SU-DHL-6 (cell line): ENCODE measurements at regions not wholly inside any gene's neighbourhood (a gene's known extent, or its start where the extent isn't known, plus 50 kb on each side); places are given as distances from the start of the nearest gene placed in this dataset.

ENCODE experiments used
- H2AFZ ChIP-seq: fragments of 200-600 bp; sonication (generic); 2 replicates; pipeline ENCODE4 v1.6.1; 2014; ENCODE audit warnings: low read depth, mild to moderate bottlenecking, moderate library complexity, mixed read lengths, antibody characterized with exemption, low read length; ENCODE audit not compliant: severe bottlenecking
- H3F3A ChIP-seq: fragments of 200-600 bp; shearing (Covaris generic); 2 replicates; pipeline ENCODE4 v1.6.0; 2016; ENCODE audit warnings: antibody characterized with exemption, mild to moderate bottlenecking; ENCODE audit not compliant: insufficient read depth
- H3K27ac ChIP-seq: fragments of 200-600 bp; sonication (generic); 2 replicates; pipeline ENCODE4 v1.5.1; 2016; ENCODE audit warnings: low read depth, mild to moderate bottlenecking, low read length, moderate library complexity, mixed read lengths
- H3K27me3 ChIP-seq: fragments of 200-600 bp; sonication (generic), shearing (Covaris generic); 2 replicates; pipeline ENCODE4 v1.6.0; 2014; ENCODE audit warnings: mild to moderate bottlenecking, low read length
- H3K36me3 ChIP-seq: fragments of 200-600 bp; sonication (generic); 2 replicates; pipeline ENCODE4 v1.6.1; 2014; ENCODE audit warnings: mild to moderate bottlenecking, low read length, mixed read lengths
- H3K4me2 ChIP-seq: fragments of 300-600, 200-600 bp; shearing (Covaris generic), sonication (generic); 2 replicates; pipeline ENCODE4 v1.6.0; 2014; ENCODE audit warnings: low read length, low read depth, mild to moderate bottlenecking; ENCODE audit not compliant: poor library complexity, severe bottlenecking
- H3K4me3 ChIP-seq: fragments of 200-600 bp; sonication (generic); 2 replicates; pipeline ENCODE4 v1.5.1; 2014; ENCODE audit warnings: antibody characterized with exemption, low read length, mild to moderate bottlenecking, mixed read lengths; ENCODE audit not compliant: insufficient read depth, poor library complexity, severe bottlenecking
- H3K79me2 ChIP-seq: fragments of 200-600 bp; sonication (generic); 2 replicates; pipeline ENCODE4 v1.6.1; 2014; ENCODE audit warnings: mild to moderate bottlenecking, low read length, moderate library complexity; ENCODE audit not compliant: insufficient read depth
- H3K9ac ChIP-seq: fragments of 200-600 bp; sonication (generic); 2 replicates; pipeline ENCODE4 v1.7.0; 2014; ENCODE audit warnings: mild to moderate bottlenecking, low read length
- H3K9me2 ChIP-seq: fragments of 200-600 bp; sonication (generic); replicated peaks from 2 replicates; pipeline ENCODE4 v1.6.1; 2014; ENCODE audit warnings: low read length; ENCODE audit not compliant: insufficient read depth
- H3K9me3 ChIP-seq: fragments of 200-600 bp; sonication (generic); 2 replicates; pipeline ENCODE4 v1.6.1; 2014; ENCODE audit warnings: low read length, mixed read lengths; ENCODE audit not compliant: insufficient read depth
- H4K20me1 ChIP-seq: fragments of 200-600 bp; sonication (generic); 2 replicates; pipeline ENCODE4 v1.6.1; 2014; ENCODE audit warnings: low read depth, mild to moderate bottlenecking, antibody characterized with exemption, low read length, moderate library complexity, mixed read lengths
- EZH2phosphoT487 ChIP-seq: fragments of 200-600 bp; sonication (generic), shearing (Covaris generic); conservative IDR thresholded peaks from 2 replicates; pipeline ENCODE4 v1.6.1; 2018; ENCODE audit warnings: mild to moderate bottlenecking, antibody characterized with exemption, low read length, moderate library complexity, mixed read lengths
- TF ChIP-seq, protein P1 (sequence below): fragments of 200-600 bp; sonication (generic); IDR thresholded peaks from one replicate; pipeline ENCODE4 v1.5.1; 2017; ENCODE audit warnings: antibody characterized with exemption, mild to moderate bottlenecking, low read length, moderate library complexity; ENCODE audit not compliant: insufficient read depth, poor library complexity, severe bottlenecking

DNA sequence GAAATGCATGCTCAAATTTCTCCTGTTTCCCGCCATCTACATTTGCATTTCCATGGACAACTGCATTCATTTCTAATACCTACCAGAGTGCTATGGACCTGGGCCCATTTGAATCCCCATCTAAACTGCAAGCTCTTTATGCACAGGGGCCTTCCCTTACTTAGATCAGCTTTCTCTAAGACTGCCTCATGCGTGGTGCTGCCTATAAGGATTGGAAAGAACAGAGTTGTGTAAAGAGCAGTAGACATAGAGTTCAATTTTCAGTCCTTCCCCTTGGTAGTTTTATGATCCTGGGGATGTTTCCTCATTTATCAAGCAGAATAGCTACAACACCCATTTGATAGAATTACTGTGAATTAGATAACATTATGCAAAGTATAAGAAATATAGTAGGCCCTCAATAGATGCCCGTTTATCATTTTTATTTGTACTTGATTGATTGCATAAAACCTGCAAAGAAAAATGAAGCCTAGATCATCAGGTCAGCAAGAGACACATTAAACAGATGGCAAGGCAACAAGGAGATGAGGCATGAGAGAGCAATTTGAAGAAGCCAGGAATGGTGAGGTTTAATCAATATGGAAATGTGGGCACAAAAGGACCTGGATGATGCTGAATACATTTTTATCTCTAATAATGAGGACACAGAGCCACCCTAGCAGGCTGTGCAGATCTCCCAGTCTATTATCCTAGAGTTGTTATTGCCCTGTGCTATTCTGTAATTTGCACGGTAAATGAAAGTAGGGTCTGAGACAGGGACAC, 359.7 kb downstream of the FAM181B start:
- Histone ChIP-seq H3K27me3 (no peaks in the 10 kb centered on the region), H3K9ac (no peak overlapping the region), H2AFZ (no peak overlapping the region), H3K36me3 (no peaks in the 10 kb centered on the region), H3K4me2 (no peak overlapping the region), H3K27ac (no peak overlapping the region), H4K20me1 (no peaks in the 10 kb centered on the region), H3K9me2 (no peaks in the 10 kb centered on the region), H3K9me3 (no peaks in the 10 kb centered on the region), H3K4me3 (no peak overlapping the region), H3F3A (no peaks in the 10 kb centered on the region), H3K79me2 (no peaks in the 10 kb centered on the region)
- TF ChIP-seq EZH2phosphoT487 = no peak
- TF ChIP-seq, protein P1, sequence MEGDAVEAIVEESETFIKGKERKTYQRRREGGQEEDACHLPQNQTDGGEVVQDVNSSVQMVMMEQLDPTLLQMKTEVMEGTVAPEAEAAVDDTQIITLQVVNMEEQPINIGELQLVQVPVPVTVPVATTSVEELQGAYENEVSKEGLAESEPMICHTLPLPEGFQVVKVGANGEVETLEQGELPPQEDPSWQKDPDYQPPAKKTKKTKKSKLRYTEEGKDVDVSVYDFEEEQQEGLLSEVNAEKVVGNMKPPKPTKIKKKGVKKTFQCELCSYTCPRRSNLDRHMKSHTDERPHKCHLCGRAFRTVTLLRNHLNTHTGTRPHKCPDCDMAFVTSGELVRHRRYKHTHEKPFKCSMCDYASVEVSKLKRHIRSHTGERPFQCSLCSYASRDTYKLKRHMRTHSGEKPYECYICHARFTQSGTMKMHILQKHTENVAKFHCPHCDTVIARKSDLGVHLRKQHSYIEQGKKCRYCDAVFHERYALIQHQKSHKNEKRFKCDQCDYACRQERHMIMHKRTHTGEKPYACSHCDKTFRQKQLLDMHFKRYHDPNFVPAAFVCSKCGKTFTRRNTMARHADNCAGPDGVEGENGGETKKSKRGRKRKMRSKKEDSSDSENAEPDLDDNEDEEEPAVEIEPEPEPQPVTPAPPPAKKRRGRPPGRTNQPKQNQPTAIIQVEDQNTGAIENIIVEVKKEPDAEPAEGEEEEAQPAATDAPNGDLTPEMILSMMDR = no peak

DNA sequence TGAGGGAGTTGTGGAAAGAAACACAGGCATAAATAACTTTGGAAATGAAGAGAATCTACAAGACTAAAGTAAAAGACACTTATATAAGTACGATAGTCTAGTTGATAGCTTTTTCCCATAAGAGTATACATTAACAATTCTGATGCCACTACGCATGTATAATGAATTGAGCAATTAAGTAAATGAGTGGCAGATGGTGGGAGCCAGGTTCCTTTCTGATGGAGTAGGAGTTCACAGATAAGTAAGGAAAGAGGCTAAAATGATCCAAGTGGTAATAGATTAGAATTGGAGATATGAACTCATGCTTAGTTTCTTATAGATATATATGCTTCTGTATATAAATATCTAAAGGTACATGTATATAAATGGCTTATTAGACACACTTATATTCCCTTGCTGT, 368.3 kb downstream of the FAM181B start:
- Histone ChIP-seq H2AFZ (no peak overlapping the region), H3K9me3 (no peaks in the 10 kb centered on the region), H4K20me1 (no peaks in the 10 kb centered on the region), H3K4me3 (no peak overlapping the region), H3K27me3 (no peaks in the 10 kb centered on the region), H3K4me2 (no peak overlapping the region), H3K36me3 (no peaks in the 10 kb centered on the region), H3K9ac (no peak overlapping the region), H3K9me2 (no peaks in the 10 kb centered on the region), H3K79me2 (no peaks in the 10 kb centered on the region), H3F3A (no peaks in the 10 kb centered on the region), H3K27ac (no peak overlapping the region)
- TF ChIP-seq, protein P1 = no peak
- no peak for TF ChIP-seq EZH2phosphoT487

DNA sequence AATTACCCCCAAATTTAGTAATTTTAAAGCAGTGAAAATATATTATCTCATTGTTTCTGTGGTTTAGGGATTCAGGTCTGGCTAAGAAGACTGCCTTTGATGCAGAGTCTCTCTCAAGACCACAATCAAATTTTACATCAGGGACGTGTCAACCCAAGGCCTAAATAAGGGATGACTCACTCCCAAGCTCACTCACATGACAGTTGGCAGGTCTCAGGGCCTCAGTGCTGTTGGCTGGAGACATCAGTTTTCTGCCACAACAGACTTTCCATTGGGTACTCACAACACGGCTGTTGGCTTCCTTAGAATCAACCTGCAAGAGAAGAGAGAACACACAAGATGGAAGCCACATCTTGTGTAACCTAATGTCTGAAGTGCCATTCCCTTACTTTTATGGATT, 377.3 kb downstream of the FAM181B start:
- H3K27me3 ChIP-seq = no peaks in the 10 kb centered on the region
- H3K4me3 ChIP-seq = no peak overlapping the region
- no peaks in the 10 kb centered on the region for H3K9me3 ChIP-seq
- H3K9ac ChIP-seq = no peak overlapping the region
- no peak for TF ChIP-seq EZH2phosphoT487
- TF ChIP-seq, protein P1 = no peak
- no peaks in the 10 kb centered on the region for H3F3A ChIP-seq
- H3K9me2 ChIP-seq = no peaks in the 10 kb centered on the region
- H3K4me2 ChIP-seq = no peak overlapping the region
- no peak overlapping the region for H2AFZ ChIP-seq
- H3K79me2 ChIP-seq = no peaks in the 10 kb centered on the region
- no peaks in the 10 kb centered on the region for H4K20me1 ChIP-seq
- H3K36me3 ChIP-seq = no peaks in the 10 kb centered on the region
- H3K27ac ChIP-seq = no peak overlapping the region
